ENCODE measurements at regions not wholly inside any gene's neighbourhood (a gene's known extent, or its start where the extent isn't known, plus 50 kb on each side); places are given as distances from the start of the nearest gene placed in this dataset.

DNA sequence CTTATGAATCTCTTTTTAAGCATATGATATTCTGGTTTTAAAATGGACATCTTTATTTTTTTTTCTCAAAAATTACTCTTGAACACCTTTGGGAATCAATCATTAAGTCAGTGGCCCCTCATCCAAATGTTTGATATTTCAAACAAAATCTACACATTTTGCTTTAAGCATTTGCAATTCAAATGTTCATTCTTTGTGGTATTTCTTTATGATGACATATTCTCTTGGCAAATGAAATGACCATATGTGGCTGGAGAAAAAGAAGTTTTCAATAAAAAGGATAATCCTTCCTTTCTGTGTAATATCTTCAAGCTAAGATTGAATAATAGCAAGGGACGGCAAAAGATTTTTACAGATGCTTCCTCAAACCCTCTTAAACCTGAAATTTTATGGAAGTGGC is 420.8 kb downstream of the MTRR start:
- H3K23me2 ChIP-seq (ENCODE audit: low read depth, low read length): no peaks in the 10 kb centered on the region
- H3K18ac ChIP-seq (ENCODE audit: extremely low read depth, low read length): no peak overlapping the region
- POLR2A ChIA-PET (ENCODE audit: partially characterized antibody): no interaction called here
- H3K9ac ChIP-seq (replicated peaks in 1 of 4; ENCODE audit: extremely low read depth in 1 of 4, low read depth in 3 of 4, low read length in 3 of 4): no peak overlapping the region
- FAIRE-seq (no peak), DNase-seq (ENCODE audit: low read depth in 1 of 2, low spot score in 2 of 2) (no peak)
- H4K20me1 ChIP-seq (replicated peaks in 1 of 2; ENCODE audit: control insufficient read depth in 1 of 2, insufficient read depth in 2 of 2, low read length in 2 of 2): no peaks in the 10 kb centered on the region
- no peaks in the 10 kb centered on the region for H3K9me3 ChIP-seq (ENCODE audit: insufficient read depth in 2 of 2, low read depth in 1 of 2, low read length in 1 of 2)
- H2BK5ac ChIP-seq (ENCODE audit: low read depth, low read length): no peak overlapping the region
- no peak overlapping the region for H3K4ac ChIP-seq (replicated peaks; ENCODE audit: insufficient read length, low read depth, low read length)
- no peak overlapping the region for H2AFZ ChIP-seq (ENCODE audit: low read length)
- no peak overlapping the region for H2BK120ac ChIP-seq (replicated peaks; ENCODE audit: low read depth, low read length)
- TF ChIP-seq SIN3A (conservative IDR thresholded peaks at IDR 0.05 in 1 of 2, IDR thresholded peaks at IDR 0.05 in 1 of 2; ENCODE audit: low read depth in 1 of 2, low read length in 2 of 2) (no peak), KDM4A (IDR thresholded peaks at IDR 0.05; ENCODE audit: low read depth, low read length, severe bottlenecking) (no peak), EP300 (IDR thresholded peaks at IDR 0.05; ENCODE audit: borderline replicate concordance in 1 of 2, low read depth in 2 of 2, low read length in 2 of 2) (no peak), CHD1 (IDR thresholded peaks at IDR 0.05; ENCODE audit: low read depth, low read length) (no peak), SUZ12 (IDR thresholded peaks at IDR 0.05; ENCODE audit: low read length) (no peak), ASH2L (IDR thresholded peaks at IDR 0.05; ENCODE audit: low read length) (no peak), CBX5 (IDR thresholded peaks at IDR 0.05; ENCODE audit: low read depth, low read length) (no peak), BRCA1 (IDR thresholded peaks at IDR 0.05; ENCODE audit: low read depth, low read length) (no peak), TAF1 (IDR thresholded peaks at IDR 0.05; ENCODE audit: low read depth, low read length) (no peak), KDM5A (IDR thresholded peaks at IDR 0.05; ENCODE audit: low read length) (no peak), RXRA (IDR thresholded peaks at IDR 0.05; ENCODE audit: insufficient read depth, low read depth, low read length) (no peak), SP2 (IDR thresholded peaks at IDR 0.05; ENCODE audit: low read length) (no peak), SIX5 (IDR thresholded peaks at IDR 0.05; ENCODE audit: low read depth, low read length) (no peak)
- TF ChIP-seq, protein P1, sequence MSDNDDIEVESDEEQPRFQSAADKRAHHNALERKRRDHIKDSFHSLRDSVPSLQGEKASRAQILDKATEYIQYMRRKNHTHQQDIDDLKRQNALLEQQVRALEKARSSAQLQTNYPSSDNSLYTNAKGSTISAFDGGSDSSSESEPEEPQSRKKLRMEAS (IDR thresholded peaks at IDR 0.05): no peak
- TF ChIP-seq, protein P2, sequence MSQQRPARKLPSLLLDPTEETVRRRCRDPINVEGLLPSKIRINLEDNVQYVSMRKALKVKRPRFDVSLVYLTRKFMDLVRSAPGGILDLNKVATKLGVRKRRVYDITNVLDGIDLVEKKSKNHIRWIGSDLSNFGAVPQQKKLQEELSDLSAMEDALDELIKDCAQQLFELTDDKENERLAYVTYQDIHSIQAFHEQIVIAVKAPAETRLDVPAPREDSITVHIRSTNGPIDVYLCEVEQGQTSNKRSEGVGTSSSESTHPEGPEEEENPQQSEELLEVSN (IDR thresholded peaks at IDR 0.05): no peak
- no peaks in the 10 kb centered on the region for H3K36me3 ChIP-seq (ENCODE audit: control insufficient read depth in 2 of 4, insufficient read depth in 4 of 4, low read length in 3 of 4)
- H3K79me2 ChIP-seq (ENCODE audit: control insufficient read depth in 1 of 2, insufficient read depth in 2 of 2, low read length in 2 of 2): no peaks in the 10 kb centered on the region
- no peak overlapping the region for H2AK5ac ChIP-seq (ENCODE audit: low read depth, low read length)
- H4K91ac ChIP-seq (replicated peaks; ENCODE audit: insufficient read length, low read length): no peak overlapping the region
- no peaks in the 10 kb centered on the region for H3K79me1 ChIP-seq (ENCODE audit: low read depth, low read length)
- H2BK20ac ChIP-seq (ENCODE audit: low read length): no peak overlapping the region
- H3K27me3 ChIP-seq (replicated peaks in 1 of 4; ENCODE audit: control insufficient read depth in 3 of 4, extremely low read depth in 1 of 4, insufficient read depth in 3 of 4, low read length in 3 of 4): peaks cover 0 to 1% (median 0%) of the 10 kb centered on the region in 4 experiments; a peak in 2 of 7 replicates
- no peak overlapping the region for H4K8ac ChIP-seq (ENCODE audit: extremely low read depth, insufficient read depth, low read length)
- H3K56ac ChIP-seq (replicated peaks; ENCODE audit: insufficient read length, low read depth, low read length): no peak overlapping the region
- H3K4me1 ChIP-seq (replicated peaks in 1 of 4; ENCODE audit: control insufficient read depth in 3 of 4, insufficient read depth in 4 of 4, low read length in 3 of 4): no peaks in the 10 kb centered on the region
- H3K27ac ChIP-seq (ENCODE audit: low read depth, low read length): no peak overlapping the region
- no peak overlapping the region for H4K5ac ChIP-seq (ENCODE audit: insufficient read length, low read depth, low read length)
- H3K14ac ChIP-seq (ENCODE audit: insufficient read length): no peak overlapping the region
- H3K4me3 ChIP-seq (ENCODE audit: extremely low read depth in 1 of 4, insufficient read depth in 2 of 4, low read depth in 3 of 4, low read length in 4 of 4): no peak overlapping the region
- H2BK15ac ChIP-seq (ENCODE audit: low read length): no peak overlapping the region
- CTCF ChIA-PET (ENCODE audit: partially characterized antibody): interaction anchor here (1.0 kb wide), 2 partner anchors 18 to 52 kb away, joined by 3 to 4 read pairs; no protein-coding TSS in a partner anchor
- H3K23ac ChIP-seq (ENCODE audit: insufficient read length): no peak overlapping the region
- H3K4me2 ChIP-seq (ENCODE audit: insufficient read depth in 1 of 2, low read depth in 2 of 2, low read length in 2 of 2): no peak overlapping the region
- WGBS, 2 experiments (ENCODE audit: extremely low coverage in 1 of 2, insufficient coverage in 1 of 2, insufficient read length in 1 of 2, insufficient replicate concordance in 2 of 2, low coverage in 1 of 2, low lambda C conversion rate in 2 of 2, missing lambda C conversion rate in 1 of 2): 95% methylated on average over 1 of the region's 1 CpG; no CpG with 5 or more reads in 1 of the 2 experiments
- H2BK12ac ChIP-seq (ENCODE audit: low read depth, low read length): no peak overlapping the region

Data from H1 (cell line).